Skin epidermis (tissue), 12 donors: ENCODE measurements at regions not wholly inside any gene's neighbourhood (a gene's known extent, or its start where the extent isn't known, plus 50 kb on each side); places are given as distances from the start of the nearest gene placed in this dataset.
"Not testable (repeated sequence)": the region's sequence is repeated elsewhere in the genome, so short reads cannot be mapped to it uniquely, and the experiment has no call there.

Source experiments
- H3K27ac ChIP-seq, 21 experiments: fragments of 200-600 bp; sonication (generic) in 11 of 21; one replicate each; pipeline ENCODE4 v1.5.0; 2020; ENCODE audit warnings: mild to moderate bottlenecking in 3 of 21, inconsistent platforms in 2 of 21, moderate library complexity in 2 of 21
- H3K4me3 ChIP-seq, 7 experiments: fragments of 200-600 bp; sonication (generic) in 2 of 7; one replicate each; pipeline ENCODE4 v1.5.0; 2020; ENCODE audit warnings: inconsistent platforms in 2 of 7, mild to moderate bottlenecking in 2 of 7, moderate library complexity in 1 of 7

DNA sequence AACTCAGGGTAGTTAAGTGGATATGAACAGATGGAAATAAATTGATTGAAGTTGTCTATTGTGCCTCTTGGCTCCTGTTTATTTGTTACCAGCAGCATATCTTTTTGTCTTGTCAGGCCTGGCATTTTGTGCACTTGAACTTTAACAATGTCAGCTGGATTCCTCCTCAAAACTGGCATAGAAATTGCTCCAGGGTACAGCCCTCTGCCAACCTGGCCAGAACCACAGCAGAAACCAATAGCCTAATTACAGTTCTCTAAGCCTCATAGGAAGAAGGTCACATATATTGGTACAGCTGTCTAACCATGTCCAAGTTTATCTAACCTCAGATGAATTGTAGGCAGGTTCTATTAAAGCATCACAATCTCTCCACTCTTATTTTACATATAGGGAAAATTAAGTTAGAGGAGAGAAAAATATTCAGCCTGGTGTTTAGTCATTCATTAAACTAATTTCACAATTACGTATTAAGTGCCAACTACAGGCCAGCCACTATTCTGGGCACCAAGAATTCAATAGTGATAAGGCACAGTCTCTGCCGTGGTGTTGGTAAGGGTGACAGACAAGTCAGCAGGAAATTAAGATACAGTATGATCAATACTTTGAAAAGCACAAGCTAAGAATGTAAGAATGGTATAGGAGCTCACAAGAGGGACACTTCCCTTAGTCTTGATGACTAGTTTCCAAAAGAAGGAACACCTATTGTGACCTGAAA, 452.9 kb upstream of the NECTIN3 start:
- H3K27ac ChIP-seq = no peak overlapping the region
- no peak overlapping the region for H3K4me3 ChIP-seq

DNA sequence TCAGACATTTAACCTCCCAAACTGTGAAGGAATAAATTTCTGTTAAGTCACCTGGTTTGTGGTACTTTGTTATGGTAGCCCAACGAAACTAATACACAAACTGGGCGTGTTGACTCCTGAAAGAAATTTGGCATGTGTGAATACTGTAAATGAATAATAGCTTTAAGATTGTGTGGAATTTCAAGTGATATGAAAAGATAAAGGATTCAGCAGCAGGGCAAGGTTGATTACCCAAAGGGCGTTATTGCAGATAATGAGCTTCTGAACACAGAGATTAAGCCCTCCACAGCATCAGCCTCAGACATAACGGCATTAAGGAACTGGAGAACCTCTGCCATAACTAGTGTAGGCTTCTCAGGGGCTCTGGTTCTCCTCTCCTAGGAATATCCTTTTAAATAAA, 451.5 kb upstream of the NECTIN3 start:
- Histone ChIP-seq H3K27ac (no peak overlapping the region), H3K4me3 (no peak overlapping the region)

DNA sequence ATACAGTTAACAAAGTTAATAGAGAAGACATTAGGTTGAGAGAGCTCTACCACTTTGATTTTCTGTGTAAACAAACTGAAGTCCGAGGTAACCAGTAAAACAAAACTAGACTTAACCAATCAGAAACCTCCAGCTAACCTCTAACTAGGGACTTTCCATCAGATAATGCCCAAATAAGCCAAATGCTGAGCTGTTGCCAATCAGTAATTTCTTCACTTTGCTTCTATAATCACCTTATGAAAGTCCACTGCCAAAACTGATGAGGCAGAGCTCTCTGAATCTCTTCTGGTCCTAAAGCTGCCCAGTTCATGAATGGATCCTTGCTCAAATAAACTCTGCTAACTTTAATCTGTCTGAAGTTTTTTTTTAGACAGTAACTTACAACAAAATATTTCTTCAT, 448.0 kb upstream of the NECTIN3 start:
- no peak overlapping the region for H3K27ac ChIP-seq
- no peak overlapping the region for H3K4me3 ChIP-seq

DNA sequence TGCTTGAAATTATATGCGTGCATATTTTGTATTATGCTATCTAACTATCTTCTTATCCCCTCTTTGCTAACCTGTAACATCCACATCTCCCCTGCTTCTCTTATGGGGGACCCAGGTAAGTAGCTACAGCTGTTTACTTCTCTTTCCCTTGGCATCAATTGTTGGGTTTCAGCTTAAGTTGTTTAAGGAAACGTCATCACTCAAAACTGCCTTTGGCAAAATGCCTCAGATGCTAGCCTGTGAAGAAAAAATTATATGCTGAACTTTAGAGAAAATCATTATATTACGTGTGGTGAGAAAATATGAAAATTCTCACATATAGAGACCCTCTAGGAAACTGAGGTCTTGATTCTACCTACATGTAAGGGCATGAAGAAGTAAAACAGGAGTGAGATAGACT, 447.0 kb upstream of the NECTIN3 start:
- H3K4me3 ChIP-seq = no peak overlapping the region
- no peak overlapping the region for H3K27ac ChIP-seq

DNA sequence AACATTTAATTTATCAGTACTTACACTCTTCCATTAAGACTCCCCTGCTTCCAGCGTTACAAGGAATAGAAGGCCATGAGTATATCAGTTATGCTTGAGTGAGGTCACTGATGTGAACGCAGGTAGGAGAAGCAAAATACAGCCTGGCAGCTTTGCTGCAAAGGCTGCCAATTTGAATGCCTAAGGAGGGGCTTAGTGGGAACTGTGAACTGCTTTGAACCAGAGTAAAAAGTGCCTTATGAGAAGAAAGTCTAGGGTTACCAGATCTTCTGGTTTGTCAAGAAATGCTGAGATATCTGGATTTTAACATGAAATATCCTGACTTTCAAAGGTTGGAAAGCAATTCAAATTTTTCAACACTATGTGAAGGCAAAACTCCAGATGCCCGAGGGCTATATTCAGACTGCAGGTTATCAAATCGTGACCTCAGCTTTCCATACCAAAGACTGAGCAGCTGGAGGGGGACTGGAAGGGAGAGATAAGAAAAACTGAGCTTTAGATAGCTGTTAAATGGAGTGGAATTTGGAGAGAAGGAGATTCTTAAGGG, 446.3 kb upstream of the NECTIN3 start:
- no peak overlapping the region for H3K27ac ChIP-seq
- H3K4me3 ChIP-seq = no peak overlapping the region

DNA sequence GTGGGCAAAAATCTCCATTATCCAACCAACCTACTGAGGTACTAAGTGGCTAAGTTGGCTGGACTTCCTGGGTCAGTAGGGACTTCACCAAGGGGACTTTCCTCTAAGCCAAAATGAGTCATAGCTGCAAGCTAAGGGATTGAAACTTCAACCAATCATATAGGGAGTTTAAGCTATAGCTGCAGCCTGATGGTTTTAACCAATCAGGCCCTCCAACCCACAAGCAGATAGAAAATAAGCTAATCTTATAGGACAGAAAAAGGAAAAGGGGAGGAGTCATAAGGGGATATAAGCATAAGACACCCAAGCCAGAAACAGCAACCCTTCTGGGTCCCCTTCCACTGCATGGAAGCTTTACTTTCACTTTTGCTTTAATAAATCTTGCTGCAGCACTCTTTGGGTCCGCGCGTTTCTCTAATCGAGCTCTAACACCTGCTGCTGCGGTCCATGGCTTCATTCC, 444.9 kb upstream of the NECTIN3 start:
- H3K4me3 ChIP-seq, H3K27ac ChIP-seq: not testable (repeated sequence)

DNA sequence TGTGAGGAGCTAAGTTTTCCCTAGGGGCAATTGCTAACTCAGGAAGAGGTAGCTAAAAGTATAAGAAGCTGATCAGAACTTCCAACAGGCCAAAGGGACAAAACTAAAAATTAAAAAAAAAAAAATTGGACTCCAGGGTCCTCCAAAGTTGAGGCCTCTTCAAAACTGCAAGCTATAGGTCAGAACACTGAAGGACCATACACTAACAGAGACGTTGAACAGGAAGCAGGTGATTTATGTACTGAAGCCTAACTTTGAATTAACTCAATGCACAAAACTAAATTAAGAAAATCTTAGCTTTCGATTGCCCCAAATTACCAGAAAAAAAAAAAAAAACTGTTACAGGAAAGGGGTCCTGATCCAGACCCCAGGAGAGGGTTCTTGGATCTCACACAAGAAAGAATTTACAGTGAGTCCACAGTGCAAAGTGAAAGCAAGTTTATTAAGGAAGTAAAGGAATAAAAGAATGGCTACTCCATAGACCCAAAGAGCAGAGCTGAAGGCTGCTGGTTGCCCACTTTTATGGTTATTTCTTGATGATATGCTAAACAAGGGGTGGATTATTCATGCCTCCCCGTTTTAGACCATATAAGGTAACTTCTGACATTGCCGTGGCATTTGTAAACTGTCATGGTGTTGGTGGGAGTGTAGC, 442.8 kb upstream of the NECTIN3 start:
- no peak overlapping the region for H3K4me3 ChIP-seq
- no peak overlapping the region for H3K27ac ChIP-seq

DNA sequence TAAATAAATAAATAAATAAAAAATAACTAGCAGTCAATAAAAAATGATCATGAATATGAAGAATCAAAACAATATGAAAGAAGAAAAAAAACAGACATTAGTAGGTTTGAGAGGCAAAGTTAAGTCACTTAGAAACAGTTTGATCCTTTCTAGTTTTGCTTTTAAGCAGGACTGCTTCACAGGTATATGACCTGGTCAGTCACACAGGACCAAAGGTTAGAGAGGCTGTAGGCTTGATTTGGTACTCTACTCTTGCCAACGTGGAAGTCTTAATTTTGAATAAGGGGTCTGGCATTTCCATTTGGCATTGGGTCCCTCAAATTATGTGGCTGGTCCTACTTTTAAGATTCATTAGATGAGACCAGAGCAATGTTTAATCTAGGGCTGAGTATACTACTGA, 441.7 kb upstream of the NECTIN3 start:
- Histone ChIP-seq H3K27ac (no peak overlapping the region), H3K4me3 (no peak overlapping the region)

DNA sequence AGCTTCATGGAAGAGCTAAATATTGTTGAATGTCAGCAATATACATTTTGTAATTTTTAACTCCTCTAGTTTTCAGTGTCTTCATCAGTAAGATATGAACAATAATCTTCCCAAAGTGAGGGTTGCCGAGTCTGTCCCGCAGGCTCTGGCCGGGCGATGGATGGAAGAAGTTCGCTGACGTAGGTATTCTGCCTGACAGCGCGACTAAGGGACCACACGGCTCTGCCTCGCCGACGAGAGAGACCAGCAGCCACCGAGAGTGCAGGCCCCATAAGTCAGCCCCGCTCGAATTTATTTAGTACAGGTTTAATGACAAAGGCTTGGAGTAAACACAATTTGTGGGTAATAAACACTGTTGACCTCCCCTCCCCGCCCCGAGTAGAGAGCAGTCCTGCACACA, 427.4 kb upstream of the NECTIN3 start:
- Histone ChIP-seq H3K4me3 (no peak overlapping the region), H3K27ac (no peak overlapping the region)

DNA sequence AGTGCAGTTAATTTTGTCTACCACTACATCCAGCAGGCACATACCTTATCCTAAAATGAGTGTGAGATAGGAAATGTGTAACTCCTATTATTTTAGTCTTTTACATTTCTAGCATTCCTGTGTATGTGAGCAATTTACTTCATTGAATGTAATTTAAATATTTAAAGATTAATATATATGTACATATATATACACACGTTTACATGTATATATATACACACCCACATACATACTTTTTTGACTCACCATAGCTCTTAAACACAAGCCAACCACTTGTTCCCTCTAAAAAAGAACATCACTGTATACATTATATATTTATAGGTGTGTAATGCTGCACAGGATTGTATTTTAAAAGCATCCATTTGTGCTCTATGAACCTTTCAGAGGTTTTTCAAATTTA, 425.6 kb upstream of the NECTIN3 start:
- Histone ChIP-seq H3K27ac (no peak overlapping the region), H3K4me3 (no peak overlapping the region)

DNA sequence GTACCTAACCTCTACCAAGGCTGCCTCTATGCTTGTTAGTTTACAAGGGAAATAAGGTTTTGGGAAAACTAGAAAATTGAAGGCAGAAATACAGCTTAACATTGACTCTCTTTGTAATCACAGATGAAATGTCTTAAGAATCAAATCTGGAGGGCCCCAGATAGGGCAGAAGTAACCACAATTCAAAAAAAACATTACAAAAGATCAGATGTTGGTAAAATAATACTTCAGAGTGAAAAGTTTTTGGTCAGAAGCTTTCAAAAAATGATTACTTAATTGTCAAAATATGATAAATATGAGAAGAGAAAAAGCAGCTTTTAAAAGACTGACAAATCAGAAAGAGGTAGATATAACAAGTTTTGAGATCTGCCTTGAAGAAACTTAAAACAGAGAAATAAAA, 425.1 kb upstream of the NECTIN3 start:
- Histone ChIP-seq H3K27ac (no peak overlapping the region), H3K4me3 (no peak overlapping the region)

DNA sequence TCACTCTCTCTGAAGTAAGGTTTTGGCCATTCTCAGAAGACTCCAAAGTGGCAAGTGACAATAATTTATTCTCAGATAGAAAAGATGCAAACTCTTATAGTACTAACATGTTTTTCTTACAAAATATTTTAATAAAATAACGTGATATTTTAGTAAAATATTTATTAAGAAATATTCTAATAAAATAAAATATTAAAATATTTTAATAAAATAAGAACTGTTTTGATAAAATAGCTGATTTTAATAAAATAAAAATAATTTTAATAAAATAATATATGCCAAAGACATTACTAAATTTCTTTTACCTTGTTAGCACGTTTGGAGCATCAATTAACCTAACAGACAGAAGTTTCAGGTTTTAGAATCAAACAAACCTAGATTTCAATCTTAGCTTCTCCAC, 424.0 kb upstream of the NECTIN3 start:
- Histone ChIP-seq H3K27ac (no peak overlapping the region), H3K4me3 (no peak overlapping the region)

DNA sequence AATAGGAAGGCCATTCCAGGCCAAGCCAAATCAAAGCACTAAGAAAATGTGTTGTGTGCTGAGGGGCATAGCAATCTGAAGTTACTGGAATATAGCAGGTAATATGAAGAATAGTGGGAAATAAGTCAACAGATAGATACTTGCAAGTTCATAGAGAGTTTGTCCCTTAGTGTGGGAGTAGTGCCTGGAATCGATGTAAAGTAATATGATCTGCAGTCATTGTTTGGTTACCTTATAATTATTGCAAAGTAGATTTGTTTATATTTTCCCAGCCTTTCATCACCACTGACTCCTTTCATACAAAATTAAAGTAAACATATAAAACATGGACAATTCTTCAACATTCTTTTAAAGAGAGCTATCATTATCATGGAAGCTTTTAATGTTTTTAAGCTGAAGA, 420.9 kb upstream of the NECTIN3 start:
- H3K4me3 ChIP-seq = no peak overlapping the region

DNA sequence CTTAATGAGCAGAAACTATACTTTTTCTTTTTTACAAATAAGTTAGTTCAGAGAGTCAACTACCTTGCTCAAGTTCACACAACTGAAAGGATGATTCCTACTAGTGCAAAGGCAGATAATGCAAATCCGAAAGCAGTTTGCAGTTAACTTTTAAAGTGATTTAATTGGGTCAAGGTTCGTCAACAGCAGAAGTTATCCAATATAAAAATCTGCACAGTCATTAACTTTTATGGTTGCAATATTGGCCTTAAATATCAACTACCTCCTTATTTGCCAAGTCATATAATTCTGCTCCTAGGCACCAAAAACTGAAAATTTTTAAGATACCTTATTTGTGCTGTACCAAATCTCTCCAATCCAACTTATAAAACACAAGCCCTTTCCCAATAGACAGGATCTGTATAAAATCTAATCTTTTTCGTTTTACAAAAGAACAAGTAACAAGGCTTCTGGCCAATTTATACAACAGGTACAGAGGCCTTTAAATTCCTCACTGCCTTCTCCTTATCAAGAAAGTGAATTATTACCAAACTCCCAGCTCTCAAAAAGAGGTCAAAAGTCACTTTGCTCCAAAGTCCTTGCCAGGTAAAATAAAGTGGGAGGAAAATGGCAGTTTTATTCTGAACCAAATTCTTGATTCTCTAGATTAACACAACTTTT, 416.6 kb upstream of the NECTIN3 start:
- Histone ChIP-seq H3K4me3 (no peak overlapping the region), H3K27ac (no peak overlapping the region)

More for the DNA sequence above, 420.9 kb upstream of the NECTIN3 start:
- H3K27ac ChIP-seq = no peak overlapping the region

DNA sequence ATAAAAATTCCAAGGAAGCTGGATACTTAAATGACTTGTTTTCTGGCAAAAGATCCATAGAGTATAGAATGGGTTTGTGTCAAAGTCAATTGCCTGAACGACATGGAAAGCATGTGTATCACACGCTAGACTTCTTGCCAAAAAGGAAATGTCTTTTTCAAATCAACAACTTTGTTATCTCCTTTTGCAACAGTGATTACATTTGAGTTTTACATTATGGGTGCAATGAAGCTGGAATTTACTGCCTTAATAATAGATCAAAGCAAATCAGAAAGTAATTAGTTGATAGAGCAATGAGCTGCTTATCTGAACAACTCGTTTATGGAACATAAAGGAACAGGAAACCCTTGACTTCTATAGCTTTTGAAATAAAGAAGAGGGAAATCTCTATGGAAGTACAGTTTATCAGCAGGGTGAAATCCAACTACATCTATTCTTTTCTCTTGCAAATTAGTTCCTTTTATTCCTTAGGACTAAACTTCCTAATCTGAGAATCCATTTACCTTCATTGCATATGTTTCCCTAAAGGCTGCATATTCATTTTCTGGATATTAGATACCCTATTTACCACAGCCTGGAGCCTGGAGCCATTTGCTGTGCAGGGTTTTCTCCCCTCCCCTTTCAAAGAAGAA, 415.1 kb upstream of the NECTIN3 start:
- Histone ChIP-seq H3K4me3 (no peak overlapping the region), H3K27ac (no peak overlapping the region)

DNA sequence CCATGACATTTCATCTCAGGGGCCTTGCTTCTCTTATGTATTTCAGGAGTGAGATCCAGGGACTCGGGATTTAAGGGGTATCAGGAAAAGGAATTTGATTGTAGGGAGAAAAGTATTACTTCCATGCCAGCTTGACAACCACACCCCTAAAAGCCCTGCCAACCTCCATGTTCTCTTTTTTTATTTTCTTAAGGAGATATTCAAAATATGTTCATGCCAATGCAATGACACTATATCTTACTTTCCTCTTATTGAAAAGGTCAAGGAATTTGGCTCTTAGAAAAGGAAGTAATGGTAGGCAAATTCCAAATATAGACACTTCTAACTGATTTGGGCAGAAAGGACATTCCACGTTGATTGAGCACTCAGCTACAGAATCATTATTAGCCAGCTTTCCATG, 407.5 kb upstream of the NECTIN3 start:
- Histone ChIP-seq H3K27ac (no peak overlapping the region), H3K4me3 (no peak overlapping the region)

DNA sequence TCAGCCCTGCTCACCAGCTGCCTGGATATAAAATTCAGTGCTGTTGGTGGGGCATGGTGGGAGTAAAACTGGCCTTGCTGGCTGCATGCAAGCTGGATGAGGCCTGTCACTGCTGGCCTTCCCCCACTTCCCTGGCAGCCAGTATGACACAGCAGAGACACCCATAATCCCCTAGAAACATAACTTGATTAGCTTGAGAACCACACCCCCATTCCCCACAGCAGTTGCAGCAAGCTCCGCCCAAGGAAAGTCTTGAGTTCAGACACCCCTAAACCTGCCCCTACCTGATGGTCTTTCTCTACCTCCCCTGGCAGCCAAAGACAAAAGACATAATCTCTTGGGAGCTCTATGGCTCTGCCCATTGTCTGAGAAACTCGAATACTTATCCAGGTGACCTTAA, 405.1 kb upstream of the NECTIN3 start:
- Histone ChIP-seq H3K4me3 (no peak overlapping the region), H3K27ac (no peak overlapping the region)

DNA sequence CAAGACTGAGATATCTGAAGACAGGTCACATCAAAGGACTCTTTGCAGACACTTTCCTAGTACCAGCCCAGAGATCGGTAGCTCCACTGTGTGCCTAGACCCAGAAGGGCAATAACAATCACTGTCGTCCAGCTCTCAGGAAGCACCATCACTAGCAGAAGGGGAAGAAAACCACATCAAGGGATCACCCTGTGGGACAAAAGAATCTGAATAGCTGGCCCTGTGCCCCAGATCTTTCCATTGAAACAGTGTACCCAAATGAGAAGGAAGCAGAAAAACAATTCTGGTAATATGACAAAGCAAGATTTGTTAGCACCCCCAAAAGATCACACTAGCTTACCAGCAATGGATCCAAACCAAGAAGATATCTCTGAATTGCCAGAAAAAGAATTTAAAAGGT, 404.4 kb upstream of the NECTIN3 start:
- no peak overlapping the region for H3K4me3 ChIP-seq
- no peak overlapping the region for H3K27ac ChIP-seq

DNA sequence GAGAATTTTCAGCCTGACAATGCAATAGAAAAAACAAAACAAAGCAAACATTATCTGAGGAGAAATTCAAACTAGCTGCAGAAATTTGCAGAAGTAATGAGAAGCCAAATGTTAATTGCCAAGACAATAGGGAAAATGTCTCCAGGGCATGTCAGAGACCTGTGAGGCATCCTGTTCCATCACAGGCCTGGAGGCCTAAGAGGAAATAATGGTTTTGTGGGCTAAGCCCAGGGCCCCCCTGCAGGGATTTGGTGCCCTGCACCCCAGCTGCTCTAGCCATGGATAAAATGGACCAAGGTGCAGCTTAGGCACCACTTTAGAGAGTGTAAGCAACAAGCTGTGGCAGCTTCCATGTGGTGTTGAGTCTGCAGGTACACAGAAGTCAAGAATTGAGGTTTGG, 401.2 kb upstream of the NECTIN3 start:
- Histone ChIP-seq H3K27ac (no peak overlapping the region), H3K4me3 (no peak overlapping the region)

DNA sequence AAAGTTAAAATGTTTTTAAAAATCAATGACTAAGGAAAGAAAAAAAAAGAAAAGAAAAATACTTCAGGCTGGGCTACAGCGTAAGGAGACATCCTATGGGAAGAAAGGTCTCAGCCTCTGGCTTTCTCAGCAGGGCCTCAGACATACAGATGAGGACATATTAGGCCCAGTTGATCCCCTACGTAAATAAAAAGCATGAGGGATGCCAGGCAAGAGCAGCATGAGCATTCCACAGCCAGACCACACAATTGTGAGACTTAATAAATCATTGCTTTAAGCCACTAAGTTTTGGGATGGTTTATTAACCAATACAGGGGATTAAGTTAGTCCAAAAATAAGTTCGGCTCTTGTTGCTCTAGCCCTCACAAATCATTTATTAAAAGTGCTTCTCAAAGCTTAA, 394.1 kb upstream of the NECTIN3 start:
- no peak overlapping the region for H3K4me3 ChIP-seq
- no peak overlapping the region for H3K27ac ChIP-seq

DNA sequence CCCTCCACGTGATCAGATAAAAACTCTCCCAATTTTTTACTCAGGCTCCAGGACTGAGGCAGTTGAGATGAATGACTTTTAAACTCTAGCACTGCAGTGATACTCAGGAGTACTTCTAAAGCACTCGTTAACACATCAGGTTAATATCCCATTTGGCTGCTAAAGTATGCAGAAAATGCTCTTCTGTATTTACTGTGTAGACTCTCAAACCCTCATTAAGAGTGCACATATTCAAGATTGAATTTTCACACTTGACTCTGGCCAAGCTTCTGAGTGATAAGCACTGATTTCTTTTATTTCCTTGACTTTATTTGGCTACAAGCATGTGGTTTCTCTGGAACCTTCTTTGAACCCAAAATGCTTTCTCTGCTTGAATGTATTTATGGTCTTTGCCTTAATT, 392.3 kb upstream of the NECTIN3 start:
- Histone ChIP-seq H3K27ac (no peak overlapping the region), H3K4me3 (no peak overlapping the region)
